ENCODE measurements at regions not wholly inside any gene's neighbourhood (a gene's known extent, or its start where the extent isn't known, plus 50 kb on each side); places are given as distances from the start of the nearest gene placed in this dataset.

- no peak for DNase-seq (ENCODE audit: low spot score)
- no peak for TF ChIP-seq CTCF (IDR thresholded peaks at IDR 0.05; ENCODE audit: extremely low read depth, missing control alignments)
Measured at GRCh38 chr13:30091691-30092090, 215.7 kb downstream of the KATNAL1 start.

GRCh38 chr13:30091035-30091434 lies 216.3 kb downstream of the KATNAL1 start:
- no peak for DNase-seq (ENCODE audit: low spot score)
- TF ChIP-seq CTCF (IDR thresholded peaks at IDR 0.05; ENCODE audit: extremely low read depth, missing control alignments), result no peak

- TF ChIP-seq CTCF (IDR thresholded peaks at IDR 0.05; ENCODE audit: extremely low read depth, missing control alignments), result no peak
- no peak for DNase-seq (ENCODE audit: low spot score)
Measured at GRCh38 chr13:30088312-30088855, 219.0 kb downstream of the KATNAL1 start.

- DNase-seq (ENCODE audit: low spot score), result no peak
- no peak for TF ChIP-seq CTCF (IDR thresholded peaks at IDR 0.05; ENCODE audit: extremely low read depth, missing control alignments)
Measured at GRCh38 chr13:30085087-30085486, 222.3 kb downstream of the KATNAL1 start.

GRCh38 chr13:30082391-30082790 lies 225.0 kb downstream of the KATNAL1 start:
- TF ChIP-seq CTCF (IDR thresholded peaks at IDR 0.05; ENCODE audit: extremely low read depth, missing control alignments), result no peak
- no peak for DNase-seq (ENCODE audit: low spot score)

- no peak for TF ChIP-seq CTCF (IDR thresholded peaks at IDR 0.05; ENCODE audit: extremely low read depth, missing control alignments)
- DNase-seq (ENCODE audit: low spot score), result no peak
Measured at GRCh38 chr13:30081331-30081730, 226.0 kb downstream of the KATNAL1 start.

- no peak for DNase-seq (ENCODE audit: low spot score)
- TF ChIP-seq CTCF (IDR thresholded peaks at IDR 0.05; ENCODE audit: extremely low read depth, missing control alignments), result no peak
Measured at GRCh38 chr13:30079501-30079900, 227.8 kb downstream of the KATNAL1 start.
